Renal pelvis (tissue), 1 donor: ENCODE measurements at regions not wholly inside any gene's neighbourhood (a gene's known extent, or its start where the extent isn't known, plus 50 kb on each side); places are given as distances from the start of the nearest gene placed in this dataset.
A peak's percentile ranks its signal among the peaks of the same experiment; 100 is the strongest.

ENCODE experiments used
- DNase-seq: peaks from one replicate; pipeline ENCODE4 v3.0.0-alpha.2; 2013

GRCh38 chr1:87816646-87817045, 488.0 kb downstream of the LMO4 start:
- no peak for DNase-seq

GRCh38 chr1:87820668-87821334, 492.1 kb downstream of the LMO4 start:
- peak; percentile 49 for DNase-seq

GRCh38 chr1:87821335-87821697, 492.6 kb downstream of the LMO4 start:
- DNase-seq, result no peak

- DNase-seq, result peak; percentile 70
Observed at GRCh38 chr1:87826681-87827251, 498.1 kb downstream of the LMO4 start.

DNA sequence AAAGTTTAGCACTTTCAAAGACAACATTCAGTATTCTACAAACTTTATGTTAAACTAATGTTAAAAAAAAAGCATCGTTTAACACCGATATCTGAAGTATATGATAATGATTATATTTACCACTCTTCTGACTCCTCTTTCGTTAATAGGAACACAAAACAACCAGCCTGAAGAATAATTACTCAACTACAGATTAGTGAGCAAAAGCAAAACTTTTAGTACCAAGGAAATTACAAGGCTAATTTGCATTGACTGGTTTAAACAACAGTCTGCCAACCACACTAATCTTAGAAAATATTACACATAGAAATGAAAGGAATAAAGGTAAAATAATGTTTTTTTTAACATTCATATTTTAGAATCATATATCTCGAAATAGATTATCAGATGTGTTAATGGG, 500.7 kb downstream of the LMO4 start:
- DNase-seq, result no peak

DNA sequence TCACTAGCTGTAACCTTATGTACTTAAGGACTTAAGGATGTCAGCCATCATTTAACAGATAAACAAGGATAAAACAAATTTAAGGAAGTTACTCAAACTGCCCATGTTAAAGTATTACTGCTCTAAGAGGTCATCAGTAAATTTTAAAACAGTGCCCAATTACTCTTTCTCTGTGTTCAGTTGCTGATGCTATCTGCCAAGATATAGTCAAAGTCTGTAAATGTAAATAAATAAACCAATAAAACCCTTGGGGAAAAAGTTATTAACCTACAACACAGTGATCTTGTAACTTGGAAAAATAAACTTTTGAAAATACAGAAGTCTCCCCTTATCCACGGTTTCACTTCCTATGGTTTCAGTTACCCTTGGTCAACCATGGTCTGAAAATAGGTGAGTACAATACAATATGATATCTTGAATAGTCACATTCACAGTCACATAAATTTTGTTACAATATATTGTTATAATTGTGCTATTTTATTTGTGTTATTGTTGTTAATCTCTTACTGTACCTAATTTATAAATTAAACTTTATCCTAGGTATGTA, 501.8 kb downstream of the LMO4 start:
- no peak for DNase-seq

GRCh38 chr1:87833166-87833565, 504.5 kb downstream of the LMO4 start:
- peak; percentile 70 for DNase-seq

- no peak for DNase-seq
Observed at GRCh38 chr1:87834151-87834550, 505.5 kb downstream of the LMO4 start.

GRCh38 chr1:87834941-87835340, 506.3 kb downstream of the LMO4 start:
- no peak for DNase-seq

DNA sequence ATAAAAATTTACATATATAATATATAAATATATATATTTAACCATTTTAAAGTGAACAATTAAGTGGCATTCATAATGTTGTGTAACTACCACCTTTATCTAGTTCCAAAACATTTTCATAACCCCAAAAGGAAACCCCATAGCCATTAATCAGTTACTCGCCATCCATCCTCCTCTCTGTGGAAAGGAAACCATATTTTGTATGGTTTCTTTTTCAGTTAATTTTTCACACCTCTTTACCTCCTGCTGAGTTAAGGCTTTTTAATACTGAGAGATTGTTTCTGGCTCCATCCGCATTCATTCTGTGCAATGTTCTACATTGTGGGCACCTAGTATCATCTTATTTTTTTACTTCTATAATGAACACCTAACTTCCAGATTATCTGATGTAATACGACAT, 512.1 kb downstream of the LMO4 start:
- DNase-seq, result no peak

GRCh38 chr1:87841332-87841731, 512.7 kb downstream of the LMO4 start:
- no peak for DNase-seq

GRCh38 chr1:87842156-87842555, 513.5 kb downstream of the LMO4 start:
- DNase-seq, result no peak

DNA sequence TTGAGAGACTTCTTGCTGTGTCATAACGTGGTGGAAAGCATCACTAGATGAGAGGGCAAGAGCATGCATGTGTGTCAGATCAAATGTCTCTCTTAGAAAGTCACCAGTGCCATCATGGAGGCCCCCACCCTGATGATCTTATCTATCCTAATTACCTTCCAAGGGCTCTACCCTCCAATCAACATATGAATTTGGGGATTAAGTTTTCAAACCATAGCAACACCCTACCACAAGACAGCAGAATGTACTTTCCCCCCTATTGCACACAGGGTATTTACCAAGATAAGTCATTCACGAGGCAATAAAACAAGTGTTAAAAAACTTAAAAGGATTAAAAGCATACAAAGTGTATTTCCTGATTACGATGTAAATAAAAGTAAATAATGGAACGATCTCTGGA, 515.6 kb downstream of the LMO4 start:
- DNase-seq, result no peak

- no peak for DNase-seq
Observed at GRCh38 chr1:87851490-87851889, 522.8 kb downstream of the LMO4 start.

DNA sequence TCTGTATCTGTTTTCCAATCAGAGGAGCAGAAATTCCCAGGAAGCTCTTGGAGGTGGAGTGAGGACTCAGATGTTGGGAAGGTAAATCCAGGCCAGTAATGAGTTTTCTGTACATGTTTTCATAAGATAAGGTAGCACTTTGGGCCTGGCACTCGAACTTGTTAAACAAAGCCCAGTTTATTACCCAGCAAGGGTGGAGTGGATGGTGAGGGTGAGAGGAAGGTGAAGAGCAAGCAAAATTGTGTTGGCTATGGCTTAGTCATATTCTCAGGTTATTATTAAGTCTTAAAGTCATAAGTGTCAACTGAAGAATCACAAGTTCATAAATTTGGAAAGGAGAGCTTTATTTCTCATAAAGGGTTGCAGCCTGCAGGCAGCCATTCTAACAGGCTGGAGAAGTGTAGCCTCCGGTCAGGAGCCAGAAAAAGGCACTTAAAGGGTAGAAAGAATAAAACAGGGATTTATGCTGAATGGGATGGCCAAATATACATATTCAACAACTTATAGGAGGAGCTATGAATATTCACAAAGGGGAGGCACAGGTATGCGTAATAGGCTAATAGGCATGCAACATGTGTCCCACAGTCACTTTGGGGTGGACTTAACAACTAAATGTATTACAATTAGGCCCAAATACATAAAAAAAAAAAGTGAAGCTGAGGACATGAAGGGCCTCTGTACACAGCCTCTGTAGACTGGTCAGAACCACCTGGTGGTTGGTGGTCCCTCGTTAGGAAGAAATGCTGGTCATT, 523.9 kb downstream of the LMO4 start:
- DNase-seq, result no peak

DNA sequence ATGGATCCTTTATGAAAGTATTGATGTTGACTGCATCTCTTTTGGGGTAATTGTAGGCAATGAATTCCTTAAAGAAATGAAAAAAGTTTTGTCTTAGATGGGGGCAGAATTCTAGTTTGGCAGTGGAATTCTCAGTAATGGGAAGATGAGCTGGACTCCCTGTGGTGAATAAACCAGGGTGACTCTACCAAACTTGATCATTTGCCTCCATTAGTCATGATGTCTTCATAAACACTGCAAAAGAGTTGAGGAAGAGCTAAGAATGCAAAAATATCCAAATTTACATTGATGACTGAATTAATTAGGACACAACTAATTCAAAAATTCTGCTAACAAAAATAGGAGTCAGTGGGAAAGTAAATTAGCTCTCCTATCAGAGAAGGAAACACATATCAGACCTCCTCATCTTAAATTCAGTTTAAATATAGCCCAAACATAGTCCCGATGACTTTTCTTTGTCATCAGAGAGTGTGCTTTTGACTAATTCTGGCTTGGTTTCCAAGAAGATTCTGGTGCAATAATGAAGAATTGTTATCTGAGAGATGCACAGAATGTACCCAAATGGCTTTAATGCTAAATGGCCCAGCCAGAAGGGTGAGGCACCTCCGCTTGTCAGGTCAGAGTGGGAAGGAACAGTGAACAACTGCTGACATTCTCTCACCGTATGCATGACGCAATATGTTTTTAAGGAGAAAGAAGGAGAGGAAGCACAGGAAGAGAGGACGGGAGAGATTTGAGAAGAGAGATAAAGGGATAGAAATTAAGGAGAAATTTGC, 525.1 kb downstream of the LMO4 start:
- DNase-seq, result no peak

DNA sequence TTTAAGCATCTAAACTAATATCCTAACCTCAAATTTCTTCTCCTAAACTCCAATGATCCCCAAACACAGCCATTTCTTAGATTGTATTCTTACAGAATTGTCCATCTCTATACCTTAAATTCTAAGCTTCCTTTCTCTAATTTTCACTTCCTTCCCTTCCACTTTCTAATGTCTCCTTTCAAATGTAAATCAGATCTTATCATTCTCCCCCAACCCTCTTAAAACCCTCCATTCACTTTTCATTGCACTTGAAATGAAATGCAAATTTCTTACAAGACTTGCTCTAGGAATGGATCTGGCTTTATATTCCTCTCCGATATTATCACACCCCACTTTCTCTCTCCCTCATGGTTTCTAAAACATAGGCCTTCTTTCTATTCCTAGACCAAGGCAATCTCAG, 534.6 kb downstream of the LMO4 start:
- DNase-seq, result no peak

DNA sequence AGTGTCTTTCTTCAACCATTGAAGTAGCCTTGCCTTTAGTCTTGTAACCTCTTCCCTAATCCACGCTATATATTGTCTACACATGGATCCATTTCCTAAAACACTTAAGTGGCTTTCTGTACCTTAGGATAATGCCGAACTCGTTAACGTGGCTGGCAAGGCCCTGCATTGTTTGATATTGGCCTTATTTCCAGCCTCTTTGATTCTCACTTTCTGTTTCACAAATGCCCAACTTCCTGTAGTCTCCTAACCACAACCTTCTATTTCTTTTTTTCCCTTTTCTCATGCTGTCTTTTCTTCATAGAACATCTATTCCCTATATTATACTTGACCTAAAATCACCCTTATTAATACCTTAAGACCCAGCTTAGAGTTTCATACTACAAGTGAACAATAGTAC, 536.0 kb downstream of the LMO4 start:
- no peak for DNase-seq

- DNase-seq, result no peak
Observed at GRCh38 chr1:87866416-87866815, 537.7 kb downstream of the LMO4 start.

DNA sequence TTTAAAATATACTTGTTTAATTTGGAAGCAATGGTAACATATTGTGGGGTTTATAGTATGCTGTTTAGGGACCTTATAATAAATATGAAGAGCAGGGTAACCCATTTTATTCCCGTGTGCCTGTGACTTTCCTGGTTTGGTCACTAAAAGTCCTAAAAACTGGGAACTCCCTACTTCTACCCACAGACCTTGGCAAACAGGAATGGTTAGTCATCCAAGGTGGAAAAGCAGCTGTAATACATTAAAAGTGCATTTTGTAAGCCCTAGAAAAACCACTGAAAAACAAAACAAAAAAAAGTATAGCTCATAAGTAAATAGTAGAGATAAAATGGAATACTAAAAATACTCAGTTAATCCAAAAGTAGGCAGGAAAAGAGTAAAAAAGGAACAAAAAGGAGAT, 538.9 kb downstream of the LMO4 start:
- DNase-seq, result no peak

- no peak for DNase-seq
Observed at GRCh38 chr1:87869567-87869966, 540.9 kb downstream of the LMO4 start.

DNA sequence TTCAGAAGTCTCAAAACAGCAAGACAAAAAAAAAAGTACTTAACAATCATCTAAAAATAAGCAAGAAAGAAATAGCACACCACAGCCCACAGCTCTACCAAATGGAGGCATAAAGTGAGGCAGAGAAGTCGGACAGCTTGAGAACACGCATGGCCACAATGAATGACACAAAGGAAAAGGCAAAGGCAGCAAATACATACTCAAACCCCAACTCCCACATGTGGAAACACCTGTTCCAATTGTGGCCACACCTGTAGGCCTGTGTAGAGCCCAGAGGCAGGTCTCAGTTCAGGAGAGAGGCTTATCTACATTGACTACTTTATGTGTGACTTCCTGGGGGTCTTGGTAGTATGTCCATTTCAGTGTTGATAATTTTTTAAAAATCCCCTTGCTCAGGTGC, 543.5 kb downstream of the LMO4 start:
- no peak for DNase-seq
